Left hindlimb (tissue), 1 donor: ENCODE measurements at regions not wholly inside any gene's neighbourhood (a gene's known extent, or its start where the extent isn't known, plus 50 kb on each side); places are given as distances from the start of the nearest gene placed in this dataset.
"Not testable (repeated sequence)": the region's sequence is repeated elsewhere in the genome, so short reads cannot be mapped to it uniquely, and the experiment has no call there.

ENCODE experiments used
- DNase-seq: peaks from one replicate; pipeline ENCODE4 v3.0.0-alpha.2; 2018

DNA sequence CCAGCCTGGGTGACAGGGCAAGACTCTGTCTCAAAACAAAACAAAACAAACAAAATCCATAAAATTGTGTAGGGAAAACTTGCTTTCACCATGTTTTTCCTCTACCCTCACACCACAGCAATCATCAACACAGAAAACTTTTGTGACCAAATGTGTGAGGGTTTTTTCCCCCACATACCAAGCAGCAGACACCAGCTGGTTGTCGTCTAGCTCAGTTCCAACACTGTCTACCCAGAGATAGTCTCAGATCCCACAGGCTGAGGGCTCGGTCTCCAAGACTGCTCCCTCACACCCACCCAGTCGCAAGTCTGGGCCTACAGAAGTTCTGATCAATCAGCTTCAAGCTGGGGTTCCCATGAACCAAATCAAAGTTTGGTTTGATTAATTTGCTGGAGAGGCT lies 322.4 kb upstream of the MAGI2 start:
- no peak for DNase-seq

DNA sequence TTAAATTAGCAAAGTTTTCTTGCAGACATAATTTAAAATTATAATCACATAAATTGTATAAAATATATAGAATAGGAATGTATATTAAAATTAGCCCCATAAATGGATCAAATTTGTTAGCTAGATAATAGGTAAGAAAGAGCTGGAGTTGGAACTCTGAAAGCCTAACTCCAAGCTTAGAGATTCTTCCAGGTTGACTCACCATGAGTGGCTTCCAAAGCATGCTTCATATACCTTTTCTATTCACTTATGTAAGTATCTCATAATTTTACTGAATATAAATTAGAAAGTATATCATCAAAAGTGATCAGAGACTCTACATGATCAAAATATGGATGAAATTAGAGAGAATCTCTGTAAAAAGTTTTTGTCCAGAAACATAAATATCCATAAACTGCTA lies 320.7 kb upstream of the MAGI2 start:
- no peak for DNase-seq

DNA sequence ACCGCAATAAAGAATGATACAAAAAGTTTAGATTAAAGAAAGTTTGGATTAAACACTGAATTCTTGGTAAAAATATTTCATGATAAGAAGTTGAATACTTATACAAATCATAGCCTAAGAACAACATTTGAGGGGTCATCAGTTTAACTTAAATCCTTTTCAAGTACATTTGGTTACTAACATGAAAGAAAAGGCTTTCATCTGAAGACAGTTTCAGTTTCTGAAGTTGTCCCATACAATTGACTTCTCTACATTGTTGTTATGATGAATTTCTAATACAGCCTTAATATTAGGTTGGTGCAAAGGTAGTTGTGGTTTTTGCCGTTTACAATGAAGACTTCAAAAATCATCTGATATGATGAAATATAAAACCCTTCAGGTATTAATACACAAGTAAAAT lies 317.5 kb upstream of the MAGI2 start:
- DNase-seq: no peak

DNA sequence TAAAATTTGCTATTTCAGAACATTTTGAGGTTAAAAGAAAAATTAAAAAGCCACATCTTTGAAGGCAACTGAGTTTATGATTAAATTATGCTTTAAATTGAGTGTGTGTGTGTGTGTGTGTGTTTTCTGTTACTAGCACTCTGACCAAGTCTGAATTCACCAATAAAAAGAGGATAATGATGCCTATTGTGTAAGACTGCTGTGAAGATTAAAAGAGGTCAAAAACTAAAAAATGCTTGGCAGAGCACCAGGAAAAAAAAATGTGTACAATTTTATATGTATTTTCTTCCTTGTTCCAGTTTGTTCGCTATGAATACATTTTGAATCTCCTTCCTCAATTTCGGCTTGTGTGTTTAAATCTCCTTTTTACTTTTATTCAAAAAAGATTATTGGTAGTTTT lies 316.6 kb upstream of the MAGI2 start:
- DNase-seq: no peak

DNA sequence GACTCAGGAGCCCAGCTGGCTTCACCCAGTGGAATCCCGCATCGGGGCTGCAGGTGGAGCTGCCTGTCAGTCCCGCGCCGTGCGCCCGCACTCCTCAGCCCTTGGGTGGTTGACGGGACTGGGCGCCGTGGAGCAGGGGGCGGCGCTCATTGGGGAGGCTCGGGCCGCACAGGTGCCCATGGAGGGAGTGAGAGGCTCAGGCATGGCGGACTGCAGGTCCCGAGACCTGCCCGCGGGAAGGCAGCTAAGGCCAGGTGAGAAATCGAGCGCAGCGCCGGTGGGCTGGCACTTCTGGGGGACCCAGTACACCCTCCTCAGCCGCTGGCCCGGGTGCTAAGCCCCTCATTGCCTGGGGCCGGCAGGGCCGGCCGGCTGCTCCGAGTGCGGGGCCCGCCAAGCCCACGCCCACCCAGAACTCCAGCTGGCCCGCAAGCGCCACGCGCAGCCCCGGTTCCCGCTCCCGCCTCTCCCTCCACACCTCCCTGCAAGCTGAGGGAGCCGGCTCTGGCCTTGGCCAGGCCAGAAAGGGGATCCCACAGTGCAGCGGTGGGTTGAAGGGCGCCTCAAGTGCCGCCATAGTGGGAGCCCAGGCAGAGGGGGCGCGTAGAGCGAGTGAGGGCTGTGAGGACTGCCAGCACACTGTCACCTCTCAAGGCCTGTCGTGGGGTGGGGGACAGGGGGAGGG lies 314.6 kb upstream of the MAGI2 start:
- DNase-seq: not testable (repeated sequence)

DNA sequence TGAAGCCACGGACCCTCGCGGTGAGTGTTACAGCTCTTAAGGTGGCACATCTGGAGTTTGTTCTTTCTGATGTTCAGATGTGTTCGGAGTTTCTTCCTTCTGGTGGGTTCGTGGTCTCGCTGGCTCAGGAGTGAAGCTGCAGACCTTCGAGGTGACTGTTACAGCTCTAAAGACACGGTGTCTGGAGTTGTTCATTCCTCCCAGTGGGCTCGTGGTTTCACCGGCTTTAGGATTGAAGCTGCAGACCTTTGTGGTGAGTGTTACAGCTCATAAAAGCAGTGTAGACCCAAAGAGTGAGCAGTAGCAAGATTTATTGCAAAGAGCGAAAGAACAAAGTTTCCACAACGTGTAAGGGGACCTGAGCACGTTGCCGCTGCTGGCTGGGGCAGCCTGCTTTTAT lies 313.7 kb upstream of the MAGI2 start:
- DNase-seq: not testable (repeated sequence)

DNA sequence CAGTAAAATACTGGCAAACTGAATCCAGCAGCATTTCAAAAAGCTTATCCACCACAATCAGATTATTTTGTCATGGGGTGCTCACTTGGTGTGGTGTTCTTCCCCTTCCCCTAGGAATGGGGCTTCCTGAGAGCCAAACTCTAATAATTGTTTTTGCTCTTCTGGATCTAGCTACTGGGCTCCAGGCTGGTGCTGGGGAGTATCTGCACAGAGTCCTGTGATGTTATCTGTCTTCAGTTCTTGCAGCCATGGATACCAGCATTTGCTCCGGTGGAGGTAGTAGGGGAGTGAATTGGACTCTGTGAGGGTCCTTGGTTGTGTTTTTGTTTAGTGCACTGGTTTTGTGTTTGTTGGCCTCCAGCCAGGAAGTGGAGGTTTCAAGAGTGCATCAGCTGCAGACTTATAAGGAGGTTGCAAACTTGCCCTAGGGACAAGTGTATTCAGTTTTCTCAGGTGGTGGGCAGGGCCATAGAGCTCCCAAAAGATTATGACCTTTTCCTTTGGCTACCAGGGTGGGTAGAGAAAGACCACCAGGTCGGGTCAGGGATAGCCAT lies 308.5 kb upstream of the MAGI2 start:
- no peak for DNase-seq

DNA sequence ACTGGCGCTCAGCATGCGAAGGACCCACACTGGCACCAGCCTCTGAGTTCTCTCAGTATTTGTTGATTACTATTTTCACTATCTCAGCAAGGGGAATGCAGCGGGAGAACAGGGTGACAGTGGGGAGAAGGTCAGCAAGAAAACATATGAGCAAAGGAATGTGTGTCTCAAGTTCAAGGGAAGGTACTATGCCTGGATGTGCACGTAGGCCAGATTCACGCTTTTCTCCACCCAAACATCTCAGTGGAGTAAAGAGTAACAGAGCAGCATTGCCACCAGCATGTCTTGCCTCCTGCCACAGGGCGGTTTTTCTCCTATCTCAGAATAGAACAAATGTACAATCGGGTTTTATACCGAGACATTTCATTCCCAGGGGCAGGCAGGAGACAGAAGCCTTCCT lies 297.5 kb upstream of the MAGI2 start:
- DNase-seq: not testable (repeated sequence)

DNA sequence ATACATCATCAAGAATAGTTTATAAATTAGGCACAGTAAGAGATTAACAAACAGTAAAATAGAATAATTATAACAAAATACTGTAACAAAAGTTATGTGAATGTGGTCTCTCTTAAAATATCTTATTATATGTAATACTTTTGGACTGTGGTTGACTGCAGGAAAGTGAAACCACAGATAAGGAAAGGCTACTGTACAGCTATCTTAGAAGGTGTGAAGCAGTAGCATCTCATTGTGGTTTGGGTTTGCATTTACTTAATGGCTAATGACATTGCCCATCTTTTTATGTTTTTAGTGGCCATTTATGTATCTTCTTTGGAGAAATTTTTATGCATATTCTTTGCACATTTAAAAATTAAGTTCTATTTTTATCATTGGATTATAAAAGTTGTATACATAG lies 296.4 kb upstream of the MAGI2 start:
- no peak for DNase-seq

DNA sequence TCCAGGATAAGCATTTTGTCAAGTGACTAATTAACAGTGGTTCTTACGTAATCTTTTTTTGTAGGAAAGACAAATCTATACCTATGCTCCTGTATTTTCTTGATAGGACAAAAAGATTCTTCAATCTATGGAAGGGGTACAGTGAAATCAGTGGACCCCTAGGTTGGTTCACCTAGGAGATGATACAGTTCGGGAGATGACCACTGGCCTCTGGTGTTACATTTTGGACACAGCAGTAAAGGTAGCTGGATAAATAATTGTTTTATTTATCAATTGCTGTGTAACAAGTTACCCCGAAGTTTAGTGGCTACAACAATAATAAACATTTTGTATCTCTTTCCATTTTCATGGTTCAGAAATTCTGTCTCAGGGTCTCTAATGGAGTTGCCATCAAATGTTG lies 288.2 kb upstream of the MAGI2 start:
- no peak for DNase-seq

DNA sequence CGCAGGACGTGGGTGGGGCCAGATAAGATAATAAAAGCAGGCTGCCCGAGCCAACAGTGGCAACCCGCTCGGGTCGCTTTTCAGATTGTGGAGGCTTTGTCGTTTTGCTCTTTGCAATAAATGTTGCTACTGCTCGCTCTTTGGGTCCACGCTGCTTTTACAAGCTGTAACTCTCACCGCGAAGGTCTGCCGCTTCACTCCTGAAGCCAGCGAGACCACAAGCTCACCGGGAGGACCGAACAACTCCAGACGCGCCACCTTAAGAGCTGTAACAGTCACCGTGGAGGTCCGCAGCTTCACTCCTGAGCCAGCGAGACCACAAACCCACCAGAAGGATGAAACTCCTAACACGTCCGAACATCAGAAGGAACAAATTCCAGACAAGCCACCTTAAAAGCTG lies 286.6 kb upstream of the MAGI2 start:
- no peak for DNase-seq

DNA sequence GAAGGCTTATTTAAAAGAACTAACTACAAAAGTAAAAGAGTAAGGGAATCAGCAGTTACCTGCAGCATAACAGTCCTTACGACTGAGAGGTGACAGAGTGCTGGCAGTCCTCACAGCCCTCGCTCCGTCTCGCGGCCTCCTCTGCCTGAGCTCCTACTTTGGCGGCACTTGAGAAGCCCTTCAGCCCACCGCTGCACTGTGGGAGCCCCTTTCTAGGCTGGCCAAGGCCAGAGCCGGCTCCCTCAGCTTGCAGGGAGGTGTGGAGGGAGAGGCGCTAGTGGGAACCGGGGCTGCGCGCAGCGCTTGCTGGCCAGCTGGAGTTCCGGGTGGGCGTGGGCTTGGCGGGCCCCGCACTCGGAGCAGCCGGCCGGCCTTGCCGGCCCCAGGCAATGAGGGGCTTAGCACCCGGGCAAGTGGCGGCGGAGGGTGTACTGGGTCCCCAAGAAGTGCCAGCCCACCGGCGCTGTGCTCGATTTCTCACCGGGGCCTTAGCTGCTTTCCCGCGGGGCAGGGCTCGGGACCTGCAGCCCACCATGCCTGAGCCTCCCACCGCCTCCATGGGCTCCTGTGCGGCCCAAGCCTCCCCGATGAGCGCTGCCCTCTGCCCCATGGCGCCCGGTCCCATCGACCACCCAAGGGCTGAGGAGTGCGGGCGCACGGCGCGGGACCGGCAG lies 285.7 kb upstream of the MAGI2 start:
- DNase-seq: not testable (repeated sequence)

DNA sequence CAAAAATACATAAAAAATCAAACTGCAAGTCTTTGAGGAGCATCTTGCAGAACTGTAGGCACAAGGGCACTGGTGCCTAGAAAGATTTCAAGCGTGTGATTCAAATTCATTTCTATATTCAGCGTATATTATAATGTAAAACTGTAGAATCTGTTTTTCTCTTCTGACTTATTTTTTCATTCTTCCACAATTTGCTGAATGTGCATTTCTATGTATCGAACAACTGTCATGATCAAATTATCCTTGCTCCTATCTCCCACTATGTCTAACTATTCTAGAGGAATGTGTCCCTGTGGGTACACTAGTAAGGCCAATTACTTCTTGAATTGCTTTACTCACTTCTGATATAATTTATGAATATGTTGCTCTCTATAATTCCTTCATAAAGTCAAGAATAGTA lies 283.0 kb upstream of the MAGI2 start:
- DNase-seq: no peak

DNA sequence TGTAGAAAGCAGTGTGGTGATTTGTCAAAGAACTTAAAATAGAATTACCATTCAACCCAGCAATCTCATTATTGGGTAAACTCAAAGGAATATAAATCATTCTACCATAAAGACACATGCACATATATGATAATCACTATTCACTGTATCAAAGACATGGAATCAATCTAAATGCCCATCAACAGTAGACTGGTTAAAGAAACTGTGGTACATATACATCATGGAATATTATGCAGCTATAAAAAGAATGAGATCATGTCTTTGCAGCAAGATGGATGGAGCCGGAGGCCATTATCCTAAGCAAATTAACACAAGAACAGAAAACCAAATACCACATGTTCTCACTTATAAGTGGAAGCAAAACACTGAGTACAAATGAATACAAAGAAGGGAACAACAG lies 281.5 kb upstream of the MAGI2 start:
- DNase-seq: no peak

DNA sequence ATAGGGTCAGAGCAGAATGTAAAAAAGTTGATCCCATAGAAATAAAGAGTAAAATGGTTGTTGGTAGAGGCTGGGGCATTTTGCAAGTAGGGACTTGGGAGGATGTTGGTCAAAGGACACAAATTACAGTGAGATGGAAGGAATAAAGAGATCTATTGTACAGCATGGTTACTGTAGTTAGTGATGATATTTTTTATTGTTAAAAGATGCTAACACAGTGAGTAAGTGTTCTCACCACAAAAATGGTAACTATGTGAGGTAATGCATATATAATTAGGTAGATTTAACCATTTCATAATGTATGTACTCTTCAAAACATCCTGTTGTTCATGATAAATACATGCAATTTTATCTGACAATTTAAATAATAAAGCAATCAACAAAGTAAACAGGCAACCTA lies 280.7 kb upstream of the MAGI2 start:
- no peak for DNase-seq

DNA sequence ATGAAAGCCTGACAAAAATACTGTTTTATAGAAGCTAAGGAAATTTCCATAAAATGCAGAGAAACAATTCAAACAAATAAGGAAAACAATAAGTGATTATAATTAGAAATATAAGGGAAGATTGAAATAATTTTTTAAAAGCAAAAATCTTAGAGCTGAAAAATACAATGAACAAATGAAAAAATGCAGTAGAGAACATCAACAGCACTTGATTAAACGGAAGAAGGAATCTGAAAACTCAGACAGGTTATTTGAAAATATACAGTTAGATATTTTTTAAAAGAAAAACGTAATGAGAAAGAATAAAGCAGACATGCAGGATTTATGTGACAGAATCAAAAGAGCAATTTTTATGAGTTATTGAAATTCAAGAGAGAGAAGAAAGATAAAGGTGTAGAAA lies 279.1 kb upstream of the MAGI2 start:
- DNase-seq: no peak

DNA sequence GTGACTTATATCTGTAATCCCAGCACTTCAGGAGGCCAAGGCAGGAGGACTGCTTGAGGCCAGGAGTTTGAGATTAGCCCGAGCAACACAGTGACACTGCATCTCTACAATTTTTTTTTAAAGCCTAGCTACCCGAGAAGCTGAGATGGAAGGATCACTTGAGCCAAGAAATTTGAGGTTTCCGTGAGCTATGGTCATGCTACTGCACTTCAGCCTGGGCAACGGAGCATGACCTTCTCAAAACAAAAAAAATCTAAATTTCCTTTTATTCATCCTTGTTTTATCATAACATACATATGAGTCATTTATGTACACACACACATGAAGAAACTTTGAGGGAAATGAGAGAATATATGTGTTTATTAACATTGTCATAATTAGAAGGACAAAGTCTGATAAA lies 277.5 kb upstream of the MAGI2 start:
- no peak for DNase-seq

DNA sequence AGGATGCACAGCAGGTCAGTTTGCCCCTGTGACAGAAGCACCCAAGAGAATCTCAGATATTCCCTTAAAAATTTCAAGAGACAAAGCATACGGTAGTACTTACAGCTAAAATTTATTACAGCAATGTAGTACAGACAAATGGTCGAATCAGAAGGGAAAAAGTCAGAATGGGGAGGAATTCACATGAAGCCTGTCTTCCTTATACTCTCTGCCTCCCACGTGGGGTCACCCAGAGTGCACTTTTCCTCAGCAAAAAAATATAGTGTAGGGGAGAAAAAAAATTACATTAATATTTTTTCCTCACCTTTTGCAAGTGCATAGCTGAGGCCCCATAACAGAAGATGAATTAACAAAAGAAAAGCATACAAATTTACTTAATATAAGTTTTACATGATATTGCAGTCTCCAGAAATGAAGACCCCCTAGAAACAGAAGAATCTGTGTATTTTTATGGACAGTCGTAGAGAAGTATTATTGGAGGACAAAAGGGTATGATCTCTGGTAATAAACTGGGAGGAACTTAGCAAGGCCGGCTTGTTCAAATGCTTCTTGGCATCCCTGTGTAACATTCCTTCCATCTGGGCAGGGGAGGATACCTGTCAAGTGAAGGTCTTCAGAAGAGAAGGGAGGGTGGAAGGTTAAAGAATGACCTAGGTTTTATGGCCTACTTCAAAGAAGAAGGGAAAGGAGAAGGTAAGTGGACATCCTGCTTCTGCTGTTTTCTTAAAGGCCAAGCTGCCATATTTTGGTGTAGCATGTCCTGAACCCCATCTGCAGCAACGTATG lies 270.6 kb upstream of the MAGI2 start:
- DNase-seq: no peak

DNA sequence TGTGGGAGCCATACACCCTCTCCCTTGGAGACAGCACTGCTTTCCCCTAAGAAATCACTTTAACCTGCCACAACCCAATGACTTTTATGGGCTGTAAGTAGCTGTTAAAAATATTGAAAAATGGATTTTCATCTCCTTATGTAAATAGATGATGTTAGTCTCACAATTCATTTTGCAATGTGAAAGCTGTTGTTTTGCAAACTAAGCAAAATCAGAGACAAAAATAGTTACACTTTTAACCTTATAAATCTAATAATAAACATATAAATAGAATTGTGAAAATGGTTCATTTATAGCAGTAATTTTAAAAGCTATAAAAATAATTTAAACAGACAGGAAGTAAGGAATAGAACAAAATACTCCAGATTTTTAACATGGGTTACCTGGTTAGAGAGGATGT lies 268.8 kb upstream of the MAGI2 start:
- DNase-seq: no peak

DNA sequence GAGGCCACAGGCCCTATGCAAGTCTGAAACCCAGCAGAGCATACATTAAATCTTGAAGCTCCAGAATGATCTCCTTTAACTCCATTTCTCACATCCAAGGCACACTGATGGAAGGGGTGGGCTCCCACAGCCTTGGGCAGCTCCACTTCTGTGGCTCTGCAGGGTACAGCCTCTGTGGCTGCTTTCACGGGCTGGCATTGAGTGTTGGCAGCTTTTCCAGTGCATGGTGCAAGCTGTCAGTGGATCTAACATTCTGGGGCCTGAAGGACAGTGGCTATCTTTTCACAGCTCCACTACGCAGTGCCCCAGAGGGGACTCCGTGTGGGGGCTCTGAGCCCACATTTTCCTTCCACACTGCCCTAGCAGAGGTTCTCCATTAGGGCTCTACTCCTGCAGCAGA lies 265.7 kb upstream of the MAGI2 start:
- no peak for DNase-seq

DNA sequence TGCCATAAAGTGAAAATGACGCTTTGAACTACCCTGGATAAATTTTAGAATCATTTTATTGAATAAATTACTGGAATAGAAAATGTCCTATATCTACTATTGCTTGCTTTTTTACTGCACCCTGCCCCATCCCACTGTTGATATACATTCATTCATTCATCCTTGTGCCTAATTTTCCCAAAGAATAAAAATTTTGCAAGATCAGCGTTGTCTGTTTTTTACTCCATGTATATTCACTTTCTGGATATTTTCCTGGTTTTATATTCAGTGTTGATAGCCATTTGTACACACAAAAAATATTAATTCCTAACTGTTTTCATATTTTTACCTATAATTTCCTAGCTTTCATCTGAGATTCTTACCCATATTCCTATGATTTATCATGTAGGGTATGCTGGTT lies 262.9 kb upstream of the MAGI2 start:
- no peak for DNase-seq

DNA sequence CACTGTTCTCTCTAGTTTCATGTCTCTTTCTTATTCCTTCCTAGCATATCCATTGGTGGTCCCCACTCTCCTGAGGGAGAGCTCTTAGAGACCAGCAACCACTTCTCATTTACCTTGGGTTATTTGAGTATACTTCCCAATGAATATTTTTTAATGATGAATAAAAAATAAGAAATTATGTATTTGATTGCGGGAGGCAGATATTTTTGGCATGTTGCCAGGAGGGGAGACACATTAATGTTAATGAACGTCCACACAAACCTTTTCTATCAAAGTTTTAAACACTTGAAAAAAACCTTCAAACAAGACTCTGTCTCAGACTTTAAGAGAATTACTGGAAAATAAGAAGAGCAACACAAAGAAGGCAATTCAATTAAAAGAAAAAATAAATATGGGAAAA lies 260.6 kb upstream of the MAGI2 start:
- DNase-seq: no peak

DNA sequence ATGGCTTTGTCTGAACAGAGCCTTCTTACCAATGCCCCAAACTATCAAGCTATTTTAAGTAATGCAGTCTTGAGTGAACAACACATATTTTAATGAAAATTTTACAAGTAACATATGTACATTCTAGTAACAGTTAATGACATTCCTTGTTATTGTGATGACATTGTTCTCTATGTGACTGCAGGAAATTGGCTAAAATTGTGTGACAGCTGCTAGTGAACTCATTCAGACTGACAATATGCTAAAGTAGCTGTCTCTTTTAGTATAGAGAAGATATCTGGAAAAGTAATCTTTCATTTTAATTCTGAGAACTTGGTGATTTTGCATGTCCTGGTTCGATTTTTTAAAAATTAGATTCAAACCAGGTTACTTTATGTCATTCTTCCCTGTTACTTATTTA lies 259.8 kb upstream of the MAGI2 start:
- DNase-seq: no peak

DNA sequence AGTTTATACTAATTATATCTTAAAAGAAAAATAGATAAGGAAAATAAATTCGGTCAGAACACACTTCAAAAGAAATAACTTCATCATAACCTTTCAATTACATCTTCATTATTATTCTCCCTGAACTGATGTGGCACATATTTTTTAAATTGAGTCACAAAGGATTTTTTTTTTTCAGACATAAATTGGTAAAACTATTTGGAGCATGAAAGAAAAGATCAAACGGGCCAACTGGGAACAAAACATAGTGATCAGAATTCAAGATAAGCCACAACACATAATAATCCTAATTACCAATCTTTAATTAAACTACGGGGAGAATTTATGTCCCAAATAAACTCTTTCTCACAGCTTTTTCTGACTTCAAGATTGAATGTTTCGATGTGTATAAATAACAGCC lies 258.2 kb upstream of the MAGI2 start:
- DNase-seq: no peak
